T1000 (cell line): ENCODE measurements at regions not wholly inside any gene's neighbourhood (a gene's known extent, or its start where the extent isn't known, plus 50 kb on each side); places are given as distances from the start of the nearest gene placed in this dataset.
"Not testable (repeated sequence)": the region's sequence is repeated elsewhere in the genome, so short reads cannot be mapped to it uniquely, and the experiment has no call there.

Source experiments
- DNase-seq: peaks from one replicate; lab custom pipeline; 2025; ENCODE audit warnings: mixed read lengths; lab: John Stamatoyannopoulos, UW

DNA sequence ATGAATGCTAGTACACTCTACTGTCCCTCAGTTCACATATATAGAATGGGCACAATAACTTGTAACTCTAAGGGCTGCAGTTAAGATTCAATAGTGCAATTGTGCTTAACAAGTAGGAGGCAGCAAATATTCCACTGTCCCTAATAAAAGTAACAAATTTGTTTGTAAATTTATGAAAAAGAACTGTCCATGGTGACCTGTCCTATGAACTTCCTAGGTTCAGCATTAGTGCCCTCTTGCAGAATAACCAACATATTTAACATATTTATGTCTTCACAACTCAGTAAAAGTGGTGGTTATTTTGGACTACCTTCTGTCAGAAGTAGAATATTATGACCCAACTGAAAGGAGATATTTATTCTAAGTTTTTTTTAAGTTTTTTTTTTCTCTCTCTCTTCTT is 327.8 kb downstream of the CENPW start:
- no peak for DNase-seq

DNA sequence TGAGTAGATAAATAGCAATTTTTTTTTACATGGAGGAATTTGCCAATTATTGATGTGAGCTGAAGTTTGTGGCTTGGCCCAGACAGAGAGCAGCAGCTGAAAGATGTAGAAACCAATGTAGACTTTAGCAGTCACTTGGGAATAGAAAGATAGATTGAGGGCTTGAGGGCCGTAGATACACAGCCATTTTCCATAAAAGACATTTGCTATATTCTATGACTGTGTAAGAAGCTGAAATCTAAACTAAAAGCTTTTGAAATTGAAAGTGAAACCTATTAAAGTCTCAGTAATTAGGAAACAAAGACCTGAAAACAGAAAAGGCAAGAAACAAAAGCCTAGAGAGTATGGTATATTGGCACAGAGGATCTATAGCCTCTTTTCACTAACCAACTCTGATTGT is 332.7 kb downstream of the CENPW start:
- DNase-seq, result no peak

- DNase-seq, result not testable (repeated sequence)
These were observed 333.8 kb downstream of the CENPW start for GRCh38 chr6:126673749-126674148.

DNA sequence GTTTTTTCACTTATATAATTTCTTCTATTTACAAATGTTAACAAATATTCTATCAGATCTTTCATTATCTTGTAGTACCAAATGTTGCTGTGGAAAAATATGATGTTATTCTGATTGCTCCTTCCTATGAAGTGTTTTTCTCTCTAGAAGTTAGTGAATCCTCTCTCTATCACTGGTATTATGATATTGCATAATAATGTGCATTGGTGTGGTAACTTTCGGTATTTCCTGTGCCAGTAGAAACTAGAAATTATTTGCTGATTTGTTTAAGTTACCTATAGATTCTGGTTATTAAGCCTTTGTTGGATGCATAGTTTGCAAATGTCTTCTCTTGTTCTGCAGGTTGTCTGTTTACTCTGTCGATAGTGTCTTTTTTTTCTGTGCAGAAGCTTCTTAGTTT is 342.5 kb downstream of the CENPW start:
- no peak for DNase-seq

GRCh38 chr6:126685182-126685581 is 345.3 kb downstream of the CENPW start:
- DNase-seq, result no peak

DNA sequence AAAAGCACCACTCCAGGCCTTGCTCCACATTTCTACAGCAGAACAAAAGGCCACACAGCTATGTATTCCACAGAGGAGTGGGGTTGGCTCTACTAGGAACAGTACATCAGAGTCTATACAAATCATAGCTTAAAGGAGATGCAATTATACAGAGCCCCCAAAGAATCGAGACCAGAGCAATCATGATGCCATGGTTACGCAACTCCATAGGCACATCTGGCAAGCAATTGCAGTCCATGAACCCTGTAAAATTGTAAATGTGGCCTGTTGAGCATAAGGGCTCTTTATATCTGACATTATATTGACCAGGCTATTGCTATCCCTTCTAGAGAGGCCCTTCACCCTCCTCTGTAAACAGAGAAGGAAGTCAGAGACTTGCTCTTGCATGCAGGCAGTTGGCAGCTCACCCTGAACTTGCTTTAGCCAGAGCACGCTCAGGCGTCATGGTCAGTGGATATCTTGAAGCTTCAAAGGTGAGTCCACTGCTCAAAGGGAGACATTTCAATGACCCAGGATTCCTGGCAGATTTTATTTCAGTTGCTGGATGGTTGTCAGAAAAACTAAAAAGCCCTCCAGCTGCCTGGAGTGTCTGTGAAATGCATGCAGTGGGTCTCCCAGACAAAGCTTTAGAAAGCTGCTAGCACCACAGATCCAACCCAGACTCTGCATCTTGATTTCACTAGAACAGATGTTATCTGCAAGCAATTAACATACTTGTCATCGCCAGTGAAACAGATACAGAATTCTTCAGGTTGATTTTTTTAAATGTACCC is 357.2 kb downstream of the CENPW start:
- no peak for DNase-seq

DNA sequence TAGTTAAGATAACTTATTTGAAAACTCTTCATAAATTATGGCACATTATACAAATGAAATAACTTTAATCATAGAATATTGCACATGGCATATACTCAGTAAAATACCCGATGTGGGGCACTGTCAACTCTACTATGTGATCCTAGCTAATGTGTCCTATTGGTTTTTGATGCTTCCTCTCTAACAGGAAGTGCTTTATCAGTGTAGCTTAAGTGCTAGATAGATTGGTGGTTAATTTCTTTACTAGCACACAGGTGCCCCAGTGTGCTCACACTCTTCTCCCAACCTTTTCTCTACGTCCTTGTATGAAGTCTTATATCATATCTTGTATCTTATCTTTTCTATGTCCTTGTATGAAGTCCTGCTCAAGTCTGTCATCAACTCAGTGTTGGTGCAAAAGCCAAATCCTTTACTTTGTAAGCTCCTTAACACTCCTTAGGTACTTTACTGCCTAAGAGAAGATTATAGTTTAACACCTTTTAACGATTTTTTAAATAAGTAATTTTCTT is 358.9 kb downstream of the CENPW start:
- no peak for DNase-seq

- DNase-seq, result no peak
These were observed 362.0 kb downstream of the CENPW start for GRCh38 chr6:126701676-126702560.

- no peak for DNase-seq
These were observed 376.1 kb downstream of the CENPW start for GRCh38 chr6:126716032-126716431.

GRCh38 chr6:126716826-126717509 is 377.1 kb downstream of the CENPW start:
- no peak for DNase-seq

DNA sequence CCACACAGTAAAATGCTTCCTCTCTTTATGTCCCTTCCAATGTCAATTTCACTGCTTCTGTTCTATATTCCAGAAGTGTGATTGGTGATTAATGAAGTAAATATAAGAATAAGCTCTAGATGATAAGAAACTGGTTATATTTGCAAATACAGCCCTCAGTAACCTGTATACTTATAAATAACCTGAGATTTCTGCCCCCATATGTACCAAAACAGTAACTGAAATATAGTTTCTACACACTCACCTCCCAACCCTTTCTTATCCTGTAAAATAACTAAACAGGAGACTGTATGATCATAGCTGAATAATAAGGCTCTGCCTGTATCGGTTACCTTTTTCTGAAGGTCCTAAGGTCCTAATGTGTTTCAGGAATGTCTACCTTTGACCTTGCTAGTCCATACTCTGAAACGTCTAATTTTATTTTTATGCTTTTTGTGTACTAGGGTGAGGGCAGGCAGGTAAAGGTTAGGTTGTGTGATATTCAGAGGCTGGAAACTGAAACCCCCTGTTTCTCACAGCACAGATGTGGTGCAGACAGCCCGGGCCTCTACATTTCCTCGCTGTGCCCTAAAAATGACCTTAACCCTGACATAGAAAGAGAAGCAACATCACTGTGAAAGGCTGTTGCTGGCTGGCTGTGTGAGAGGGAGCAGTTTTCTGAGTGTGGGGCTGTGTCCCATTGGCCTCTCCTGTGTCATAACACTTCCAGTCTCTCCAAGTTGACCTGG is 378.8 kb downstream of the CENPW start:
- DNase-seq, result no peak

GRCh38 chr6:126720304-126720703 is 380.4 kb downstream of the CENPW start:
- no peak for DNase-seq

DNA sequence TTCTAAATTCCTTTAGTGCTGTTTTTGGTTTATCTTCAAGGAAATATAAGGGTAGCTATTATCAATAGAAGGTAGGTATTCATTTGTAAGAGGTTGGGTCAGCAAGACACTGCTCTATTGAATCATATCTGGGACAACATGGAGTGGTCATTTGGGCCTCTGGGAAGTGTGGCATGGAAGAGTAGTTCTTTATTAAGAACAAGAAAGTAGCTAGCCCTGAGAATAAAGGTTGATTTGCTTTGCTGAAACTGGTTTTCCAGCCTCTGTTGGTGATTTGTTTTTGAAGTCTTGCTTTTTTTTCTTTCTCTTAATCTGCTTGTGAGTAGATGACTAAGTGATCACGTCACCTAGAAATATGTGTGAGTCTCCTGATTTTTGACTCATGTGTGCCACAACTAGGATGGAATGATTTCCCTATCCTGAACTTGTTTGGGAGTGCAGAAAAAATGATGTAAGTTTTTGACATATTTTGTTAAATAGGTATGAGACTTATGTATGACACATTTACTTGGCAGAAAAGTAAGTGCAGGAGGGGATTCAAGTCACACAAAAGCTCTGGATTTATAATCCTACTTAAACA is 381.8 kb downstream of the CENPW start:
- DNase-seq, result no peak

GRCh38 chr6:126722411-126722810 is 382.5 kb downstream of the CENPW start:
- no peak for DNase-seq

GRCh38 chr6:126723541-126724170 is 383.7 kb downstream of the CENPW start:
- DNase-seq, result no peak

GRCh38 chr6:126724821-126725220 is 384.9 kb downstream of the CENPW start:
- DNase-seq, result no peak

- not testable (repeated sequence) for DNase-seq
These were observed 386.5 kb downstream of the CENPW start for GRCh38 chr6:126726454-126726853.

GRCh38 chr6:126738146-126738545 is 380.3 kb upstream of the RSPO3 start:
- no peak for DNase-seq

GRCh38 chr6:126738641-126739040 is 379.8 kb upstream of the RSPO3 start:
- DNase-seq, result no peak

DNA sequence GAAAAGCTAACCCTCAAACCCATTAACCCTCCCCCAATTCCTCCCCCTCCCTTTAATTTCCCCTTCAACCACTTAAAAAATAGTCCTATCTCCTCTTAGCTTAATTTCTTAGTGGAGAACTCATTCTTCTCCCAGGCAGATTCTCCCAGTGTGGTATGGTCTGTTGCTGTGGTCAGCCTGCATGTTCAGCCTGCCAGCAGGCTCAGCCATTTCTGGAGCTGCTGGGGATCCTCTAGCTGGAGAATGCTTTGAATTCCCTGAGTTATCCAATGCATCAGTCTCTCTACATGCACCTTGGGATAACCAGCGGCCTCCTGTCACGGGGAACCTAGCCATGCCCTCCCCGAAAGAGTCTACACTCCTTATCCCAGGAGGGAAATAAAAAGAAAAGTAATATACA is 375.4 kb upstream of the RSPO3 start:
- no peak for DNase-seq
